ENCODE measurements at regions not wholly inside any gene's neighbourhood (a gene's known extent, or its start where the extent isn't known, plus 50 kb on each side); places are given as distances from the start of the nearest gene placed in this dataset.

DNA sequence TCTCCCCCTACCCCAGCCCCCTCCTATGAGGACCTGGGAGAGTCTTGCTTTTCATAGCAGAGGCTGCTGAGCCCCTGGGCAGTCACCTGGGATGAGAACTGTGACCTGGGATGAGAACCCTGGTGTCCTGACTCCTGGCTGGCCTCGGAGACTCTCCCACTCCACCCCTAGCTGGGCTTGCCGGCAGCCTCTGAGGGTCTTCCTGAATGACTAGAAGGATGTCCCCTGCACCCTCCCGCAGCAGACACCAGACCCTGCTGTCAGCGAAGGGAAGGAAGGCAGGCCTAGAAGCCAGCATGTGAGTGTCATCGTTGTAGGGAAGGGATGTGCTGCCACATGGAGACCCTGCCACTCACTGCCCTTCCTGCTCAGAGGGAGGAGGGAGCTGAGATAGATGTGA lies 203.4 kb upstream of the ZNF536 start:
- ATAC-seq (ENCODE audit: low read depth) (no peak), DNase-seq (ENCODE audit: low spot score) (no peak)
- no peak overlapping the region for H3K4me3 ChIP-seq (ENCODE audit: severe bottlenecking)
- H3K27me3 ChIP-seq (ENCODE audit: insufficient read depth, poor library complexity, severe bottlenecking): no peaks in the 10 kb centered on the region
- no peaks in the 10 kb centered on the region for H3K9me3 ChIP-seq (ENCODE audit: severe bottlenecking)
- H3K27ac ChIP-seq (ENCODE audit: poor library complexity, severe bottlenecking): no peak overlapping the region
- H3K4me1 ChIP-seq (ENCODE audit: insufficient read depth, poor library complexity, severe bottlenecking): no peaks in the 10 kb centered on the region
- H3K36me3 ChIP-seq (ENCODE audit: low read depth): no peaks in the 10 kb centered on the region
- TF ChIP-seq, protein P1, sequence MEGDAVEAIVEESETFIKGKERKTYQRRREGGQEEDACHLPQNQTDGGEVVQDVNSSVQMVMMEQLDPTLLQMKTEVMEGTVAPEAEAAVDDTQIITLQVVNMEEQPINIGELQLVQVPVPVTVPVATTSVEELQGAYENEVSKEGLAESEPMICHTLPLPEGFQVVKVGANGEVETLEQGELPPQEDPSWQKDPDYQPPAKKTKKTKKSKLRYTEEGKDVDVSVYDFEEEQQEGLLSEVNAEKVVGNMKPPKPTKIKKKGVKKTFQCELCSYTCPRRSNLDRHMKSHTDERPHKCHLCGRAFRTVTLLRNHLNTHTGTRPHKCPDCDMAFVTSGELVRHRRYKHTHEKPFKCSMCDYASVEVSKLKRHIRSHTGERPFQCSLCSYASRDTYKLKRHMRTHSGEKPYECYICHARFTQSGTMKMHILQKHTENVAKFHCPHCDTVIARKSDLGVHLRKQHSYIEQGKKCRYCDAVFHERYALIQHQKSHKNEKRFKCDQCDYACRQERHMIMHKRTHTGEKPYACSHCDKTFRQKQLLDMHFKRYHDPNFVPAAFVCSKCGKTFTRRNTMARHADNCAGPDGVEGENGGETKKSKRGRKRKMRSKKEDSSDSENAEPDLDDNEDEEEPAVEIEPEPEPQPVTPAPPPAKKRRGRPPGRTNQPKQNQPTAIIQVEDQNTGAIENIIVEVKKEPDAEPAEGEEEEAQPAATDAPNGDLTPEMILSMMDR (IDR thresholded peaks at IDR 0.05; ENCODE audit: poor library complexity, severe bottlenecking): no peak

DNA sequence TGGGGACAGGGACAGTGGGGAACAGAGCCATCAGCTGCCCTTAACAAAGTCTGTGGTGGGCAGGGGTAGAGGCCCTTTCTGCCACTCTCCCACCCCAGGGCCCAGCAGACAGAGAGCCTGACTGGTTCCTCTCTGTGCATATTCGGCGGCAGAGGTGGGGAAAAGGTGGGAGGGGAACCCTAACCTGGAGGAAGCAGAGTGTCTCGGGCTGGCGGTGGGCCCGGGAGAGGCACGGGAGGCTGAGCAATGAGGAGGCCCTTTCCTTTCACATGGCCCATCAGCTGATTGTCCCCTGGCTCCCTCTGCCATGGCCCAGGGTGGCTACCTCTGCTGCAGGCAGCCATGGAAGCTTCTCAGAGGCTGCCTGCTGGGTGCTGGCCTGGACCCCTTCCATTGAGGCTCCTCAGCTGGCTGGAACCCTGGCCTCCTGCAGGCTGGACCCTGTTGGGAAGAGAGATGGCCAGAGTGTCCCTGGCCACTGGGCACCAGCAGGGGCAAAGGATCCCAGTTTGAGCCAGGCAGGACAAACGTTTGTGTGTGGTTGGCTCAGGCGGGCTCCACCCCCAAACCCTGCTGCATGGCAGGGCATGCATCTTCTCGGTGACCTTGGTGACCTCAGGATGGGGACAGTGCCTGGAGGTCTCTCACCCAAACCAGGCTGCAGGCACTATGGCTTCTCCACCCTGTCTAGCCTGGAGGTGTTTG lies 202.8 kb upstream of the ZNF536 start:
- Histone ChIP-seq H3K9me3 (ENCODE audit: severe bottlenecking) (no peaks in the 10 kb centered on the region), H3K4me1 (ENCODE audit: insufficient read depth, poor library complexity, severe bottlenecking) (no peaks in the 10 kb centered on the region), H3K27me3 (ENCODE audit: insufficient read depth, poor library complexity, severe bottlenecking) (no peaks in the 10 kb centered on the region), H3K27ac (ENCODE audit: poor library complexity, severe bottlenecking) (no peak overlapping the region), H3K36me3 (ENCODE audit: low read depth) (no peaks in the 10 kb centered on the region), H3K4me3 (ENCODE audit: severe bottlenecking) (no peak overlapping the region)
- ATAC-seq (ENCODE audit: low read depth) (no peak), DNase-seq (ENCODE audit: low spot score) (no peak)
- TF ChIP-seq, protein P1 (IDR thresholded peaks at IDR 0.05; ENCODE audit: poor library complexity, severe bottlenecking): no peak

DNA sequence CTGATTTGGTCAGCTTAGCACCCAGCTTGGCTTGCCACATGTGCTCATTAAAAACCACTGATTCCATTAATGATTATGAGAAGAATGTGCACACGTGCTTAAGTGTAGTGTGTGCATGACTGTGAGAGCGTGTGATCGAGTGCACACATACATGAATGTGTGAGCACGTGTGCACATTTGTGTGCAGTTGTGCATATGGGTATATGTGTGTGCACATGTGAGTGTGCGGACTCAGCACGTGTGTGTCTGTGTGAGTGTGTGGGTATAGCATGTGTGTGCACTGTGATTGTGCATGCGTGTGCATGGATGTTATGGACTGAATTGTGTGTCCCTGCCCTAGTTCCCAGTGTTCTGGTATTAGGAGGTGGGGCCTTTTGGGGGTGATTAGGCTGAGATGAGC lies 202.1 kb upstream of the ZNF536 start:
- no peak overlapping the region for H3K27ac ChIP-seq (ENCODE audit: poor library complexity, severe bottlenecking)
- H3K4me1 ChIP-seq (ENCODE audit: insufficient read depth, poor library complexity, severe bottlenecking): no peaks in the 10 kb centered on the region
- no peak overlapping the region for H3K4me3 ChIP-seq (ENCODE audit: severe bottlenecking)
- TF ChIP-seq, protein P1 (IDR thresholded peaks at IDR 0.05; ENCODE audit: poor library complexity, severe bottlenecking): no peak
- DNase-seq (ENCODE audit: low spot score): no peak
- no peaks in the 10 kb centered on the region for H3K36me3 ChIP-seq (ENCODE audit: low read depth)
- H3K27me3 ChIP-seq (ENCODE audit: insufficient read depth, poor library complexity, severe bottlenecking): no peaks in the 10 kb centered on the region
- no peak for ATAC-seq (ENCODE audit: low read depth)
- no peaks in the 10 kb centered on the region for H3K9me3 ChIP-seq (ENCODE audit: severe bottlenecking)

DNA sequence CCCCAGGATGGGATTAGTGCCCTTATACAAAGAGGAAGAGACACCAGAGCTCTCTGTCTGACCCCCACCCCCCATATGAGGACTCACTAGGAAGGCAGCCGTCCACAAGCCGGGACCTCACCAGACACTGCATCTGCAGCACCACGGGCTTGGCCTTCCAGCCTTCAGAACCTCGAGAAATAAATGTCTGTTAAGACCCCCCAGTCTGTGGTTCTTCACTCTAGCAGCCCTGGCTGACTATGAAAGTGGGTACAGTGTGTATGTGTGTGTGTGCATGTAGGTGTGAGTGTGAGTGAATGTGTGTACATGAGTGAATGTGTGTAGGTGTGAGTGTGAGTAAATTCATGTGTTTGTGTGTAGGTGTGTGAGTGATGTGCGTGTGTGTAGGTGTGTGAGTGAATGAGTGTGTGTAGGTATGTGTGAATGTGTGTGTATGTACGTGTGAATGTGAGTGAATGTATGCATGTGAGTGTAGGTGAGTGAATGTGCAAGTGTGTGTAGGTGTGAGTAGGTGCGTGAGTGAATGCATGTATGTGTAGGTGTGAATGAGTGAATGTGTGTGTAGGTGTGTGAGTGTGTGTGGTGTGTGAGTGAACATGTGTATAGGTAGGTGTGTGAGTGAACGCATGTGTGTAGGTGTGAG lies 201.6 kb upstream of the ZNF536 start:
- Histone ChIP-seq H3K4me1 (ENCODE audit: insufficient read depth, poor library complexity, severe bottlenecking) (no peaks in the 10 kb centered on the region), H3K9me3 (ENCODE audit: severe bottlenecking) (no peaks in the 10 kb centered on the region), H3K27me3 (ENCODE audit: insufficient read depth, poor library complexity, severe bottlenecking) (no peaks in the 10 kb centered on the region), H3K4me3 (ENCODE audit: severe bottlenecking) (no peak overlapping the region), H3K27ac (ENCODE audit: poor library complexity, severe bottlenecking) (no peak overlapping the region), H3K36me3 (ENCODE audit: low read depth) (no peaks in the 10 kb centered on the region)
- DNase-seq (ENCODE audit: low spot score) (no peak), ATAC-seq (ENCODE audit: low read depth) (no peak)
- TF ChIP-seq, protein P1 (IDR thresholded peaks at IDR 0.05; ENCODE audit: poor library complexity, severe bottlenecking): no peak

DNA sequence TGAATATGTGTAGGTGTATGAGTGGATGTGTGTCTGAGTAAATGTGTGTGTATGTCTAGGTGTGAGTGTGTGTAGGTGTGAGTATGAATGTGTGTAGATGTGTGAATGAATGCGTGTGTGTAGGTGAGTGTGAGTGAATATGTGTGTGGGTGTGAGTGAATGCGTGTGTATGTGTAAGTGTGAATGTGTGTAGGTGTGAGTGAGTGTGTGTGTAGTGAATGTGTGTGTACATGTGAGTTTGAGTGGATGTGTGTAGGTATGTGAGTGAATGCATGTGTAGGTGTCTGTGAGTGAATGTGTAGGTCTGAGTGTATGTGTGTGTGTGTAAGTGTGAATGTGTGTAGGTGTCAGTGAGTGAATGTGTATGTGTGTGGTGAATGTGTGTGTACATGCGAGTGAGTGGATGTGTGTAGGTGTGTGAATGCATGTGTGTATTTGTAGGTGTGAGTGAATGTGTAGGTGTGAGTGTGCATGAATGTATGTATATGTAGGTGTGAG lies 201.0 kb upstream of the ZNF536 start:
- ATAC-seq (ENCODE audit: low read depth) (no peak), DNase-seq (ENCODE audit: low spot score) (no peak)
- no peak overlapping the region for H3K27ac ChIP-seq (ENCODE audit: poor library complexity, severe bottlenecking)
- no peaks in the 10 kb centered on the region for H3K4me1 ChIP-seq (ENCODE audit: insufficient read depth, poor library complexity, severe bottlenecking)
- TF ChIP-seq, protein P1 (IDR thresholded peaks at IDR 0.05; ENCODE audit: poor library complexity, severe bottlenecking): no peak
- H3K27me3 ChIP-seq (ENCODE audit: insufficient read depth, poor library complexity, severe bottlenecking): no peaks in the 10 kb centered on the region
- no peaks in the 10 kb centered on the region for H3K9me3 ChIP-seq (ENCODE audit: severe bottlenecking)
- no peaks in the 10 kb centered on the region for H3K36me3 ChIP-seq (ENCODE audit: low read depth)
- no peak overlapping the region for H3K4me3 ChIP-seq (ENCODE audit: severe bottlenecking)

All from RWPE2 (cell line).